H9 (cell line): ENCODE measurements at regions not wholly inside any gene's neighbourhood (a gene's known extent, or its start where the extent isn't known, plus 50 kb on each side); places are given as distances from the start of the nearest gene placed in this dataset.

Experiments used
- DNase-seq: peaks from one replicate; pipeline ENCODE4 v3.0.0-alpha.2; 2017
- H2AFZ ChIP-seq: one replicate; pipeline ENCODE4 v1.6.1; 2013; ENCODE audit warnings: mild to moderate bottlenecking, low read length, control low read depth, moderate library complexity
- H2AK5ac ChIP-seq: 2 replicates; pipeline ENCODE4 v1.6.1; 2013; ENCODE audit warnings: low read length, control low read depth, mixed read lengths; ENCODE audit not compliant: insufficient read length
- H2BK120ac ChIP-seq: one replicate; pipeline ENCODE4 v1.6.1; 2013; ENCODE audit warnings: low read depth, mild to moderate bottlenecking, low read length, control low read depth, inconsistent platforms; ENCODE audit not compliant: poor library complexity, severe bottlenecking
- H2BK12ac ChIP-seq: 2 replicates; pipeline ENCODE4 v1.6.1; 2013; ENCODE audit warnings: low read length, control low read depth, mixed read lengths, low read depth; ENCODE audit not compliant: insufficient read length
- H2BK15ac ChIP-seq: 2 replicates; pipeline ENCODE4 v1.6.1; 2013; ENCODE audit warnings: low read depth, low read length, control low read depth
- H2BK20ac ChIP-seq: one replicate; pipeline ENCODE4 v1.6.1; 2013; ENCODE audit warnings: low read depth, mild to moderate bottlenecking, low read length, control low read depth, inconsistent platforms; ENCODE audit not compliant: poor library complexity, severe bottlenecking
- H2BK5ac ChIP-seq: 2 replicates; pipeline ENCODE4 v1.6.1; 2013; ENCODE audit warnings: low read length, control low read depth, mixed read lengths; ENCODE audit not compliant: insufficient read length
- H3K14ac ChIP-seq: 2 replicates; pipeline ENCODE4 v1.6.1; 2013; ENCODE audit warnings: low read length, control low read depth; ENCODE audit not compliant: insufficient read depth
- H3K18ac ChIP-seq: 2 replicates; pipeline ENCODE4 v1.6.1; 2013; ENCODE audit warnings: low read depth, mild to moderate bottlenecking, mixed read lengths, low read length, control low read depth; ENCODE audit not compliant: insufficient read length
- H3K23ac ChIP-seq: 2 replicates; pipeline ENCODE4 v1.6.1; 2013; ENCODE audit warnings: low read length, control low read depth, mixed read lengths, low read depth; ENCODE audit not compliant: insufficient read length
- H3K23me2 ChIP-seq: 2 replicates; pipeline ENCODE4 v1.6.1; 2013; ENCODE audit warnings: low read depth, mild to moderate bottlenecking, mixed read lengths, low read length, control low read depth; ENCODE audit not compliant: insufficient read length, poor library complexity, severe bottlenecking
- H3K27ac ChIP-seq: 2 replicates; pipeline ENCODE4 v1.5.1; 2013; ENCODE audit warnings: low read length, control low read depth, mixed read lengths, low read depth; ENCODE audit not compliant: insufficient read length
- H3K27me3 ChIP-seq: 2 replicates; pipeline ENCODE4 v1.6.1; 2013; ENCODE audit warnings: low read length, control low read depth, inconsistent platforms; ENCODE audit not compliant: insufficient read depth
- H3K4ac ChIP-seq: 2 replicates; pipeline ENCODE4 v1.6.1; 2013; ENCODE audit warnings: low read depth, mild to moderate bottlenecking, control low read depth, inconsistent platforms, low read length, moderate library complexity
- H3K4me1 ChIP-seq: 2 replicates; pipeline ENCODE4 v1.6.1; 2013; ENCODE audit warnings: low read length, control low read depth, inconsistent platforms; ENCODE audit not compliant: insufficient read depth
- H3K4me2 ChIP-seq: 2 replicates; pipeline ENCODE4 v1.6.1; 2013; ENCODE audit warnings: low read length, control low read depth, mixed read lengths; ENCODE audit not compliant: insufficient read length, insufficient read depth
- H3K56ac ChIP-seq: 2 replicates; pipeline ENCODE4 v1.6.1; 2013; ENCODE audit warnings: low read depth, mild to moderate bottlenecking, mixed read lengths, low read length, control low read depth; ENCODE audit not compliant: insufficient read length
- H3K79me1 ChIP-seq: 2 replicates; pipeline ENCODE4 v1.6.1; 2013; ENCODE audit warnings: low read depth, mild to moderate bottlenecking, moderate library complexity, low read length, control low read depth, inconsistent platforms; ENCODE audit not compliant: insufficient read depth, poor library complexity, severe bottlenecking
- H3K79me2 ChIP-seq: 2 replicates; pipeline ENCODE4 v1.6.1; 2013; ENCODE audit warnings: low read length, control low read depth, inconsistent platforms; ENCODE audit not compliant: insufficient read depth
- H3K9ac ChIP-seq: 2 replicates; pipeline ENCODE4 v1.6.1; 2013; ENCODE audit warnings: low read length, control low read depth, mixed read lengths; ENCODE audit not compliant: insufficient read length; ENCODE audit errors: extremely low read depth
- H3K9me3 ChIP-seq: one replicate; pipeline ENCODE4 v1.6.1; 2013; ENCODE audit warnings: low read depth, low read length, inconsistent platforms; ENCODE audit not compliant: control insufficient read depth
- H3T11ph ChIP-seq: one replicate; pipeline ENCODE4 v1.6.1; 2013; ENCODE audit warnings: mild to moderate bottlenecking, low read length, control low read depth, inconsistent platforms
- H4K20me1 ChIP-seq: one replicate; pipeline ENCODE4 v1.6.1; 2013; ENCODE audit not compliant: control insufficient read depth, insufficient read length, insufficient read depth
- H4K5ac ChIP-seq: 2 replicates; pipeline ENCODE4 v1.6.1; 2013; ENCODE audit warnings: low read depth, mild to moderate bottlenecking, mixed read lengths, low read length, control low read depth; ENCODE audit not compliant: insufficient read length
- H4K8ac ChIP-seq: replicated peaks from 2 replicates; pipeline ENCODE4 v1.6.1; 2013; ENCODE audit warnings: low read length, control low read depth, mixed read lengths, low read depth; ENCODE audit not compliant: insufficient read length
- H4K91ac ChIP-seq: 2 replicates; pipeline ENCODE4 v1.6.1; 2013; ENCODE audit warnings: low read depth, mild to moderate bottlenecking, moderate library complexity, mixed read lengths, low read length, control low read depth; ENCODE audit not compliant: insufficient read length
- H3K27ac Mint-ChIP-seq, 3 experiments: 2 replicates in 2 of 3; 3 replicates in 1 of 3; pipeline ENCODE4 v1.8.0; 2020 to 2021; ENCODE audit warnings: mixed read lengths in 3 of 3, mild to moderate bottlenecking in 1 of 3, moderate library complexity in 1 of 3
- H3K27me3 Mint-ChIP-seq: 2 replicates; pipeline ENCODE4 v1.8.0; 2021; ENCODE audit warnings: low read depth, mild to moderate bottlenecking, moderate library complexity, mixed read lengths
- H3K36me3 Mint-ChIP-seq, 3 experiments: 2 replicates in 2 of 3; 3 replicates in 1 of 3; pipeline ENCODE4 v1.8.0; 2020 to 2021; ENCODE audit warnings: low read depth in 3 of 3, mixed read lengths in 3 of 3; ENCODE audit not compliant: insufficient read depth in 1 of 3
- H3K4me1 Mint-ChIP-seq, 2 experiments: 2 replicates each; pipeline ENCODE4 v1.8.0; 2020; ENCODE audit warnings: mixed read lengths in 2 of 2
- H3K4me3 Mint-ChIP-seq, 2 experiments: 2 replicates in 1 of 2; 3 replicates in 1 of 2; pipeline ENCODE4 v1.8.0; 2020 to 2021; ENCODE audit warnings: mild to moderate bottlenecking in 2 of 2, mixed read lengths in 2 of 2, moderate library complexity in 1 of 2
- H3K9me3 Mint-ChIP-seq, 2 experiments: 2 replicates in 1 of 2; 3 replicates in 1 of 2; pipeline ENCODE4 v1.8.0; 2020; ENCODE audit warnings: mild to moderate bottlenecking in 2 of 2, mixed read lengths in 2 of 2, moderate library complexity in 1 of 2
- CTCF ChIP-seq: fragments of 200-600 bp; sonication (generic); conservative IDR thresholded peaks from 3 replicates; pipeline ENCODE4 v1.8.0; 2021; ENCODE audit warnings: antibody characterized with exemption, mild to moderate bottlenecking
- WGBS: extraction: QIAGEN DNeasy Blood & Tissue Kit; methylation state at CpG from one replicate; pipeline ENCODE4 v1.1.7; 2013; ENCODE audit warnings: missing lambda C conversion rate, low lambda C conversion rate, mixed read lengths; ENCODE audit not compliant: insufficient read length; ENCODE audit errors: extremely low coverage; 5-methylcytosine and 5-hydroxymethylcytosine counted together

- H3K4ac ChIP-seq: no peak overlapping the region
- Mint-ChIP-seq H3K9me3 (peaks cover 0 to 6% of the 10 kb centered on the region in 2 experiments; a peak in 3 of 5 replicates), H3K4me1 (peaks cover 10 to 24% of the 10 kb centered on the region in 2 experiments), H3K36me3 (no peaks in the 10 kb centered on the region; a peak in 1 of 7 replicates), H3K27ac (no peak overlapping the region; a peak in 1 of 7 replicates), H3K27me3 (no peaks in the 10 kb centered on the region; the same call in 1 of the 2 replicates), H3K4me3 (no peak overlapping the region)
- H3K23me2 ChIP-seq: no peaks in the 10 kb centered on the region
- H4K91ac ChIP-seq: no peak overlapping the region
- no peak for TF ChIP-seq CTCF
- H3K79me2 ChIP-seq: no peaks in the 10 kb centered on the region
- no peak overlapping the region for H2AK5ac ChIP-seq
- no peak overlapping the region for H3K9ac ChIP-seq
- no peaks in the 10 kb centered on the region for H3K27me3 ChIP-seq
- H2BK20ac ChIP-seq: no peak overlapping the region
- H2BK5ac ChIP-seq: no peak overlapping the region
- no peak overlapping the region for H3K14ac ChIP-seq
- WGBS: no CpG with 5 or more reads among the region's 5 CpGs
- no peak overlapping the region for H2AFZ ChIP-seq
- no peak overlapping the region for H4K8ac ChIP-seq
- H2BK12ac ChIP-seq: no peak overlapping the region
- no peaks in the 10 kb centered on the region for H3K9me3 ChIP-seq
- H3K4me1 ChIP-seq: no peaks in the 10 kb centered on the region
- H4K5ac ChIP-seq: no peak overlapping the region
- no peaks in the 10 kb centered on the region for H3K79me1 ChIP-seq
- no peak overlapping the region for H3K18ac ChIP-seq
- no peak overlapping the region for H3K23ac ChIP-seq
- no peak overlapping the region for H3K27ac ChIP-seq
- no peak overlapping the region for H3K4me2 ChIP-seq
- H3T11ph ChIP-seq: no peak overlapping the region
- no peak overlapping the region for H3K56ac ChIP-seq
- no peak overlapping the region for H2BK15ac ChIP-seq
- no peaks in the 10 kb centered on the region for H4K20me1 ChIP-seq
- DNase-seq: no peak
- no peak overlapping the region for H2BK120ac ChIP-seq
These were observed 69.7 kb upstream of the INCENP start for GRCh38 chr11:62054081-62054480.
